B cell (primary cell): ENCODE measurements at regions not wholly inside any gene's neighbourhood (a gene's known extent, or its start where the extent isn't known, plus 50 kb on each side); places are given as distances from the start of the nearest gene placed in this dataset.

Experiments used
- CTCF ChIP-seq: fragments of 200-600 bp; IDR thresholded peaks from one replicate; pipeline ENCODE4 v1.8.0; 2022; ENCODE audit warnings: antibody characterized with exemption, mild to moderate bottlenecking
- EZH2 ChIP-seq: IDR thresholded peaks from 2 replicates; pipeline ENCODE4 v1.6.1; 2012; ENCODE audit warnings: borderline replicate concordance, low read depth, mild to moderate bottlenecking, moderate library complexity, low read length; ENCODE audit not compliant: insufficient read depth, poor library complexity, severe bottlenecking

GRCh38 chr1:172867216-172867818 lies 183.4 kb downstream of the TNFSF18 start:
- TF ChIP-seq CTCF (no peak), EZH2 (no peak)
